Muscle layer of duodenum (tissue), 2 donors: ENCODE measurements at regions not wholly inside any gene's neighbourhood (a gene's known extent, or its start where the extent isn't known, plus 50 kb on each side); places are given as distances from the start of the nearest gene placed in this dataset.

ENCODE experiments used
- H3K27ac ChIP-seq: one replicate; pipeline ENCODE4 v1.7.0; 2013; ENCODE audit warnings: mild to moderate bottlenecking, low read length
- H3K27me3 ChIP-seq: one replicate; pipeline ENCODE4 v1.7.0; 2013; ENCODE audit warnings: low read depth, mild to moderate bottlenecking, control low read depth, low read length
- H3K36me3 ChIP-seq, 2 donors: one replicate each; pipeline ENCODE4 v1.7.0; 2013; ENCODE audit warnings: low read length in 2 of 2, control low read depth in 1 of 2, mild to moderate bottlenecking in 1 of 2; ENCODE audit not compliant: insufficient read depth in 2 of 2, control insufficient read depth in 1 of 2
- H3K4me1 ChIP-seq, 2 donors: one replicate each; pipeline ENCODE4 v1.7.0; 2013; ENCODE audit warnings: low read length in 2 of 2, mild to moderate bottlenecking in 2 of 2, control low read depth in 1 of 2, moderate library complexity in 1 of 2; ENCODE audit not compliant: insufficient read depth in 2 of 2, control insufficient read depth in 1 of 2
- H3K4me3 ChIP-seq, 2 donors: one replicate each; pipeline ENCODE4 v1.7.0; 2013; ENCODE audit warnings: low read length in 2 of 2, low read depth in 1 of 2, mild to moderate bottlenecking in 1 of 2
- H3K9me3 ChIP-seq, 2 donors: one replicate each; pipeline ENCODE4 v1.7.0; 2013; ENCODE audit warnings: low read length in 2 of 2, control low read depth in 1 of 2, mild to moderate bottlenecking in 1 of 2; ENCODE audit not compliant: control insufficient read depth in 1 of 2
- donor health status: healthy.

DNA sequence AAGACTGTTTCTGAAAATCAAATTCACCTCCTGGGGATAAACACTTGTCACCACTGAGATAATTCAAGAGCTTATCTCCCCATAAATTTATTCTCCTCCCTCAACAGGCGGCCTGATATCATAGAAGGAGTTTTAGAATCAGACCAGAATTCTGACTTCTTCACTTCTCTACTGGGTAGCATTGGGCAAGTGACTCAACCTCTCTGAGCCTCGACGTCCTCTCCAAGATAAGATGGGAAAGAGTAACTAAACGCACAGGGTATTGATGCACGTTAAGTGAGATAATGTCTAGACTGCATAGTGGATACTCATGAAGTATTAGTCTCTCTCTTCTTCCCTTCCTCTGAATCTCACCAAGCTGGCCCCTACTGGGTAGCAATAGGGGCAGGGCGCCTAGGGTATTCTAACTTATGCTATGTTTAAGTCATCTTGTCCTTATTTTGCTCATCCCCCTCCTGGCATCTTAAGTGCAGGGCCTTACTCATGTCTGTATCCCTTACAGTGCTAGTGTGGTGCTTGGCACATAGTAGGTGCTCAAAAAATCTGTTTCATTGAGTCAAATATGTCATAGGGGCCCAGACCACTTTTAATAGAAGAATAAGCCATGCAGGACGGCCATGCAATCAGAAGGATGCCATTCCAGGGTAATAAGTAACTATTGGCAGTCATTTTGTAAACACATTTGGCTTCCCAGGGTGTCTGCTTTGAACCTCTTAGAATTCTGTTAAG is 476.4 kb upstream of the CCL2 start:
- Histone ChIP-seq H3K36me3 (no peaks in the 10 kb centered on the region), H3K4me1 (no peaks in the 10 kb centered on the region), H3K4me3 (no peak overlapping the region), H3K27ac (no peak overlapping the region), H3K9me3 (no peaks in the 10 kb centered on the region), H3K27me3 (no peaks in the 10 kb centered on the region)

DNA sequence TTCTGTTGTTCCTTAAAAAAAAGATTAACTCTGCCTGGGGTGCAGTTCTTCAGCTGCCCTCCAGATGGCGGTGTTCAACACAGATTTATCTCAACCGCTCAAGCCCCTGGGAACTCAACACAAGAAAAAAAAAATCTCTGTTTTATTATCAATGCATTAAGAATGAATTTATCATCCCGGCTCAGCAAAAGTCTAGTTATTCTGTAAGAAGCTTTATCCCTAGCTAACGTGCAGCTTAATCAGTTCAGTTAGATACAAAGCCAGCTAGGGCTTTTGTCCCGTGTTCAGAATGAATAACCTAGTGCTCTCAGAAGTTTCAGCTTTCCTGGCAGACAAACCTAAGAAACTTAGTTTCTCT is 475.9 kb upstream of the CCL2 start:
- Histone ChIP-seq H3K4me3 (no peak overlapping the region), H3K27ac (no peak overlapping the region), H3K9me3 (no peaks in the 10 kb centered on the region), H3K27me3 (no peaks in the 10 kb centered on the region), H3K36me3 (no peaks in the 10 kb centered on the region), H3K4me1 (no peaks in the 10 kb centered on the region)

GRCh38 chr17:33785281-33785680 is 469.8 kb upstream of the CCL2 start:
- no peak overlapping the region for H3K4me3 ChIP-seq
- H3K27ac ChIP-seq = no peak overlapping the region
- no peaks in the 10 kb centered on the region for H3K9me3 ChIP-seq
- no peaks in the 10 kb centered on the region for H3K4me1 ChIP-seq
- H3K36me3 ChIP-seq = no peaks in the 10 kb centered on the region
- no peaks in the 10 kb centered on the region for H3K27me3 ChIP-seq

GRCh38 chr17:33786478-33786877 is 468.6 kb upstream of the CCL2 start:
- H3K27me3 ChIP-seq = no peaks in the 10 kb centered on the region
- H3K36me3 ChIP-seq = no peaks in the 10 kb centered on the region
- no peaks in the 10 kb centered on the region for H3K4me1 ChIP-seq
- H3K27ac ChIP-seq = no peak overlapping the region
- H3K9me3 ChIP-seq = no peaks in the 10 kb centered on the region
- no peak overlapping the region for H3K4me3 ChIP-seq

DNA sequence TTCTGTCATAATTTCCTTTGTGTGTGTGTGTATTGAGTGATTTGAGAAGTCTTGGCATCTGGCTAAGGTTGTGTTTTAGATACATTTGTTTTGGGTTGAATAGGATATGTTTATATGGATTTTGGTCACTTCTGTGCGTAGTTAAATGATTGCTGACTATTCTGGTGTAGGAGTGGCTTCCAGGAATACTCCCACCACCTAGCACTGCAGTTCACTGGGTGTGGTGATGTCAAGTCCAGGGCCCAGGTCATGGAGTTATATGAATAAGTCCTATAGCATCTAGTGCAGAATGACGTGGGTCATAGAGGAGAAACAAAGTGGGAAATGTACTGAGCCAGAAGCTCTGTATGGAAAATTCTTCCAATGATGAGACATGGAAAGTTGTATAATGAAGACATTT is 465.4 kb upstream of the CCL2 start:
- H3K4me1 ChIP-seq = no peaks in the 10 kb centered on the region
- no peak overlapping the region for H3K27ac ChIP-seq
- no peaks in the 10 kb centered on the region for H3K36me3 ChIP-seq

GRCh38 chr17:33797181-33797580 is 457.9 kb upstream of the CCL2 start:
- no peaks in the 10 kb centered on the region for H3K4me1 ChIP-seq
- H3K4me3 ChIP-seq = no peak overlapping the region
- no peaks in the 10 kb centered on the region for H3K27me3 ChIP-seq
- H3K27ac ChIP-seq = no peak overlapping the region
- no peaks in the 10 kb centered on the region for H3K9me3 ChIP-seq
- no peaks in the 10 kb centered on the region for H3K36me3 ChIP-seq

More for the DNA sequence above, 465.4 kb upstream of the CCL2 start:
- Histone ChIP-seq H3K27me3 (no peaks in the 10 kb centered on the region), H3K4me3 (no peak overlapping the region), H3K9me3 (no peaks in the 10 kb centered on the region)

GRCh38 chr17:33798308-33798707 is 456.8 kb upstream of the CCL2 start:
- no peak overlapping the region for H3K4me3 ChIP-seq
- no peak overlapping the region for H3K27ac ChIP-seq
- no peaks in the 10 kb centered on the region for H3K27me3 ChIP-seq
- no peaks in the 10 kb centered on the region for H3K4me1 ChIP-seq
- no peaks in the 10 kb centered on the region for H3K36me3 ChIP-seq
- no peaks in the 10 kb centered on the region for H3K9me3 ChIP-seq

DNA sequence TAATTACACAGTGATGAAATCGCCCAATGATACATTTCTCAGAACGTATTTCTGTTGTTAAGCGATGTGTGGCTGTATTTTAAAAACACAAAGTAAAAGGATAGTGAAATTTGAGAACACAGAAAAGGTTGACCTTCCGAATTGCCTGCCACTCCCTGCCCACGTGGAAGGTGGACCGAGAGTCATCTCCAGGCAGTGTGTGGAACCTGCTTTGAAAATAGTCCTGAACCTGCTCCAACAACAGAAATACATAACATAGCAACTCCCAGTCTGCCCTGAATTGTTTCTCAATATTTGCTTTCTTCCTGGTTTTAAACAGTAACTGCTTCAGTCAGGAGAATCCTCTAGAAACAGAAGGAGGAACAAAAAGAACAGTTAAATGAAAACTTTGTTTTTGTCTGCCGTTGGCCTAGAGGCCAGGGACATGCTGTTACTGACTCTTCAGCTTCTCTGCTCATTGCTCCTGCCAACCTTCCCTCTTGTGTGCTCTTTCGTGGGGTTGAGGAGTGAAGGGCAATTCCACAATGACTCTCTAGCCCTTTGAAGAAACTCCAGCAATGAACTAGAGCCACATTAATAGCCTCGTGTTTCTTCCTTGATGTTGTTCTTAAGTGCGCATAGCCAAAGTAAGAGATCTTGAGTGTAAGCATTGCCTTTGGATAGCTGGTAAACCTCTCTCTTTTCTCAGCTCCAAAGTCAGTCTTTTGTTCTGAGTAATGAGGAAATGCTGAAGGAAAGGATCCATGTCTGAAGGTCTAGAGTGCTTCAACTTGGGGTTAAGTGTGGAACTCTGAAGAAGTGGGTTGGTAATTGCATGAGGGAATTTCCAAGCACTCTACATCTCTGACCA is 452.5 kb upstream of the CCL2 start:
- Histone ChIP-seq H3K27ac (no peak overlapping the region), H3K27me3 (no peaks in the 10 kb centered on the region), H3K9me3 (no peaks in the 10 kb centered on the region), H3K4me3 (no peak overlapping the region), H3K4me1 (no peaks in the 10 kb centered on the region), H3K36me3 (no peaks in the 10 kb centered on the region)

DNA sequence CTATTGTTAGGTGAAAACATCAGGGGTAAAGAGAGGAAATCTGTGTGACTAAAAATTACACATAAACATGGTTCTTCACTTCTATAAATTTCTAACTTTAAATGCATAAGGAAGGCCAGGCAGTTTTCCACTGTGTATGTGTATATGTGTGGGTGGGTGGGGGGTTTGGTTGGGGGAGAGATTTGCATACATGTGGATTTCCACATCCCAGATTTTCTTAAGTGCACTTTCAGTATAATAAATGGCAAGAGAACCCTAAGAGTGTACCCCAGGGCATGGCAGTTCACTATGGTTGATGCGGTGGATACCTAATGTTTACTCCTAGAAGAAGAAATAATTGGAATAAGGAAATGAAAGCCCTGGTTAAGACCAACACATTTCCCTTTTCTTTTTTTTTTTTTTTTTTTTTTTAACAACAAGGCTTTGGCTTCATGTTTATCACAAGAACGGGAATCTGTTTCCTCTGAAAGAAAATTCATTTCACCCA is 451.8 kb upstream of the CCL2 start:
- Histone ChIP-seq H3K36me3 (no peaks in the 10 kb centered on the region), H3K4me3 (no peak overlapping the region), H3K27me3 (no peaks in the 10 kb centered on the region), H3K4me1 (no peaks in the 10 kb centered on the region), H3K27ac (no peak overlapping the region), H3K9me3 (no peaks in the 10 kb centered on the region)

DNA sequence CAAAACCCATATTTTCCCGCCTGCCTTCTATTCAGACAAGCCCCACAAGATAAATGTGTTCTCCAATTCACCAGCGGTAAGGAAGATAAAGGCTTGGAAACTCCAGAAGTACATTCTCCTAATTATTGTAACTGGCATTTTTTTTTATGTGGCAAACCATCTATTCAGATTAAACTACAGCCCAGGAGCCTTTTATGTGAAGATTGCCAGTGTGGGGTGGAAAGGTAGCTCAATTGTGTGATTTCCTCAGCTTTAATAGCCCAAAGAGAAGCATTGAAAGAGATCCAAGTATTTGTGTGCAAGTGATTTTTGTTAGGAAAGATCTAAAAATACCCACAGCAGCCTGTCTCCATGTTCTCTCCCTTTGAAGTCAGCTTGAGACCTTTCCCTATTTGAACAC is 451.4 kb upstream of the CCL2 start:
- Histone ChIP-seq H3K27ac (no peak overlapping the region), H3K4me3 (no peak overlapping the region), H3K9me3 (no peaks in the 10 kb centered on the region), H3K4me1 (no peaks in the 10 kb centered on the region), H3K27me3 (no peaks in the 10 kb centered on the region), H3K36me3 (no peaks in the 10 kb centered on the region)

DNA sequence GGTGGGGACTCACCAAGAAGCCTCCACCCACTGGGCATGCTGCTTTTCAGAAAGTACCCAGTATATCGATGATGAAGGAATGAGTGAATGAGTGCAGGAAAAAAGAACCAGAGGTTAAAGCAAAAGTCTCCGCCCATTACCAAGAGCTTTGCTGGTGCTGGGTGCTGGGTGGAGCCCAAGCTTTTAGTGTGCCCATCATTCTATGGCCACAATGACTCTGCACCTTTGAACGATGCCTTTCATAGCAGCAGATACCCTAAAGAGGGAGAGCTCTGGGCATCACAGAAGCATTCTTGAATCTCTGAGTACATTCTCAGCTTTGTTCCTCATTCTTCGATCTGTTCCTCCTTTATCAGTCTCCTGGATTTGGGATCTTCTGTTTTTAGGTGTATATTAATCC is 450.7 kb upstream of the CCL2 start:
- Histone ChIP-seq H3K4me3 (no peak overlapping the region), H3K36me3 (no peaks in the 10 kb centered on the region), H3K9me3 (no peaks in the 10 kb centered on the region), H3K27ac (no peak overlapping the region), H3K4me1 (no peaks in the 10 kb centered on the region), H3K27me3 (no peaks in the 10 kb centered on the region)
